K562 (cell line): ENCODE measurements at regions not wholly inside any gene's neighbourhood (a gene's known extent, or its start where the extent isn't known, plus 50 kb on each side); places are given as distances from the start of the nearest gene placed in this dataset.

ENCODE experiments used
- ATAC-seq: fragments of 200-7000 bp; cut with Tn5 transposase; 3 replicates; pipeline ENCODE4 v1.9.1; 2020; ENCODE audit warnings: moderate library complexity
- BruUV-seq: library from RNA; stranded (reverse); fragments of 400-500 nt; replicated peaks from 2 replicates; lab custom pipeline; 2021; lab: Mats Ljungman, UMichigan
- CTCF ChIA-PET: fragments of 300-600 bp; formaldehyde crosslinking; extraction: SDS; loops from one replicate; lab custom pipeline; 2021; ENCODE audit warnings: low intra/inter-chr PET ratio; lab: Yijun Ruan, JAX
- POLR2A ChIA-PET: fragments of 300-600, 350-650 bp; sonication (Branson Sonifier 250); formaldehyde crosslinking; extraction: SDS; loops from one replicate; lab custom pipeline; 2021; ENCODE audit warnings: antibody characterized with exemption, inconsistent platforms; lab: Yijun Ruan, JAX
- DNase-seq, 4 experiments: peaks; one replicate each; pipeline versions ENCODE4 v3.0.0 to v3.0.0-alpha.2; 2011 to 2018; ENCODE audit warnings: low spot score in 3 of 4, mixed read lengths in 3 of 4; ENCODE audit errors: extremely low read depth in 1 of 4
- FAIRE-seq: peaks from 2 replicates; lab custom pipeline; 2011; peaks lifted over from hg19 to GRCh38; lab: Jason Lieb, UNC
- H2AFZ ChIP-seq: 2 replicates; pipeline ENCODE4 v1.6.0; 2011; ENCODE audit warnings: low read depth, low read length, control low read depth, inconsistent platforms
- H3K27ac ChIP-seq: fragments of 200-600 bp; 3 replicates; pipeline ENCODE4 v1.8.0; 2011; ENCODE audit warnings: low read depth, mild to moderate bottlenecking, control low read depth, inconsistent platforms, low read length, moderate library complexity, mixed read lengths; ENCODE audit errors: extremely low read depth
- H3K27me3 ChIP-seq, 2 experiments: fragments of 300-600 bp in 1 of 2; 2 replicates in 1 of 2; 3 replicates in 1 of 2; pipeline versions ENCODE4 v1.6.0 to v1.8.0; 2011; ENCODE audit warnings: inconsistent platforms in 2 of 2, low read length in 2 of 2, mild to moderate bottlenecking in 1 of 2, mixed read lengths in 1 of 2, moderate library complexity in 1 of 2; ENCODE audit not compliant: control insufficient read depth in 2 of 2, insufficient read depth in 2 of 2
- H3K36me3 ChIP-seq: fragments of 300-600 bp; 3 replicates; pipeline ENCODE4 v1.8.0; 2011; ENCODE audit warnings: mild to moderate bottlenecking, low read length, inconsistent platforms; ENCODE audit not compliant: control insufficient read depth, insufficient read depth
- H3K4me1 ChIP-seq, 2 experiments: fragments of 200-600 bp in 1 of 2; replicated peaks in 1 of 2; 2 replicates in 1 of 2; 3 replicates in 1 of 2; pipeline versions ENCODE4 v1.5.1 to v1.8.0; 2011; ENCODE audit warnings: inconsistent platforms in 2 of 2, low read length in 2 of 2, mild to moderate bottlenecking in 1 of 2, mixed read lengths in 1 of 2, moderate library complexity in 1 of 2; ENCODE audit not compliant: control insufficient read depth in 2 of 2, insufficient read depth in 2 of 2
- H3K4me2 ChIP-seq: 2 replicates; pipeline ENCODE4 v1.6.1; 2011; ENCODE audit warnings: low read length, control low read depth, inconsistent platforms, mixed read lengths; ENCODE audit not compliant: insufficient read depth
- H3K4me3 ChIP-seq: fragments of 200-600 bp; sonication (generic), shearing (Covaris generic); 2 replicates; pipeline ENCODE4 v1.5.1; 2016; ENCODE audit warnings: control low read depth, inconsistent platforms
- H3K79me2 ChIP-seq: fragments of 200-600 bp; 3 replicates; pipeline ENCODE4 v1.8.0; 2011; ENCODE audit warnings: low read length, inconsistent platforms; ENCODE audit not compliant: control insufficient read depth, insufficient read depth
- H3K9ac ChIP-seq, 2 experiments: 2 replicates each; pipeline versions ENCODE4 v1.6.0 to v1.6.1; 2011; ENCODE audit warnings: low read depth in 2 of 2, low read length in 2 of 2, control low read depth in 1 of 2, inconsistent platforms in 1 of 2, mild to moderate bottlenecking in 1 of 2, mixed read lengths in 1 of 2; ENCODE audit not compliant: insufficient read depth in 1 of 2
- H3K9me1 ChIP-seq: one replicate; pipeline ENCODE4 v1.6.0; 2011; ENCODE audit warnings: inconsistent platforms, mild to moderate bottlenecking, low read length, moderate library complexity; ENCODE audit not compliant: control insufficient read depth, insufficient read depth
- H3K9me3 ChIP-seq: replicated peaks from 2 replicates; pipeline ENCODE4 v1.5.1; 2011; ENCODE audit warnings: low read depth, low read length, inconsistent platforms; ENCODE audit not compliant: control insufficient read depth, insufficient read depth
- H4K20me1 ChIP-seq: replicated peaks from 2 replicates; pipeline ENCODE4 v1.6.1; 2011; ENCODE audit warnings: low read length, inconsistent platforms, mixed read lengths; ENCODE audit not compliant: control insufficient read depth, insufficient read depth
- BCOR ChIP-seq: fragments of 450-650 bp; IDR thresholded peaks from 2 replicates; pipeline ENCODE4 v1.6.1; 2016
- CTBP1 ChIP-seq: fragments of 450-650 bp; IDR thresholded peaks from 2 replicates; pipeline ENCODE4 v1.6.1; 2016; ENCODE audit warnings: borderline replicate concordance
- ELF1 ChIP-seq: fragments of 200-800 bp; sonication (Bioruptor generic); IDR thresholded peaks from 2 replicates; pipeline ENCODE4 v1.6.1; 2016; ENCODE audit warnings: missing genetic modification characterization, missing compliant biosample characterization
- FOXK2 ChIP-seq, 2 experiments: fragments of 450-650 bp; IDR thresholded peaks in 1 of 2; conservative IDR thresholded peaks in 1 of 2; 2 replicates each; pipeline ENCODE4 v1.6.1; 2016; ENCODE audit warnings: low read depth in 2 of 2, mild to moderate bottlenecking in 1 of 2
- HMG20B ChIP-seq: fragments of 250-450 bp; sonication (Bioruptor Pico); IDR thresholded peaks from 2 replicates; pipeline ENCODE4 v1.5.0; 2021; ENCODE audit warnings: mild to moderate bottlenecking
- KDM4B ChIP-seq, 2 experiments: fragments of 450-650 bp in 1 of 2; sonication (generic) in 1 of 2; IDR thresholded peaks; 2 replicates each; pipeline ENCODE4 v1.6.1; 2016 to 2017; ENCODE audit warnings: borderline replicate concordance in 2 of 2, antibody characterized with exemption in 1 of 2, low read depth in 1 of 2, mild to moderate bottlenecking in 1 of 2
- MEIS2 ChIP-seq: fragments of 450-650 bp; IDR thresholded peaks from 2 replicates; pipeline ENCODE4 v1.6.1; 2014; ENCODE audit warnings: mild to moderate bottlenecking; ENCODE audit not compliant: partially characterized antibody
- MTF1 ChIP-seq: fragments of 250-450 bp; sonication (Bioruptor Pico); IDR thresholded peaks from 2 replicates; pipeline ENCODE4 v1.9.0; 2021; ENCODE audit warnings: moderate library complexity, mild to moderate bottlenecking, inconsistent platforms, borderline replicate concordance
- NCOA1 ChIP-seq: fragments of 450-650 bp; IDR thresholded peaks from 2 replicates; pipeline ENCODE4 v1.6.1; 2016; ENCODE audit warnings: low read depth
- NR2F6 ChIP-seq: fragments of 450-650 bp; formaldehyde crosslinking; IDR thresholded peaks from 2 replicates; pipeline ENCODE4 v1.4.0; 2020; ENCODE audit warnings: mild to moderate bottlenecking
- NR4A1 ChIP-seq, 2 experiments: fragments of 250-450 bp in 1 of 2; fragments of 450-650 bp in 1 of 2; sonication (Bioruptor Pico) in 1 of 2; IDR thresholded peaks; 2 replicates each; pipeline versions ENCODE4 v1.4.0 to v1.6.1; 2016 to 2020; ENCODE audit warnings: mild to moderate bottlenecking in 2 of 2, missing compliant biosample characterization in 1 of 2, missing genetic modification characterization in 1 of 2, moderate library complexity in 1 of 2
- PTBP1 ChIP-seq: fragments of 200-400 bp; formaldehyde crosslinking; IDR thresholded peaks from 2 replicates; pipeline ENCODE4 v1.6.1; 2017; ENCODE audit warnings: low read depth, low read length
- SMARCB1 ChIP-seq: IDR thresholded peaks from 2 replicates; pipeline ENCODE4 v1.6.1; 2011; ENCODE audit warnings: improper control_type of control experiment, low read depth; ENCODE audit not compliant: insufficient read length
- ZNF57 ChIP-seq: fragments of 450-650 bp; formaldehyde crosslinking; IDR thresholded peaks from 2 replicates; pipeline ENCODE4 v1.4.0; 2020; ENCODE audit warnings: mild to moderate bottlenecking, moderate library complexity
- ZNF586 ChIP-seq: fragments of 450-650 bp; formaldehyde crosslinking; conservative IDR thresholded peaks from 2 replicates; pipeline ENCODE4 v1.4.0; 2020; ENCODE audit warnings: mild to moderate bottlenecking, moderate library complexity
- ZNF785 ChIP-seq: fragments of 250-450 bp; sonication (Bioruptor Pico); IDR thresholded peaks from 2 replicates; pipeline ENCODE4 v1.4.0; 2020; ENCODE audit warnings: mild to moderate bottlenecking
- WGBS: fragments of 100-300 bp; shearing (Covaris generic); methylation state at CpG from one replicate; pipeline ENCODE4 v1.1.6; 2016; ENCODE audit warnings: low coverage, mixed read lengths; ENCODE audit not compliant: insufficient coverage; ENCODE audit errors: missing lambda C conversion rate; 5-methylcytosine and 5-hydroxymethylcytosine counted together
- in situ Hi-C: fragments of 300-500 bp; cut with MboI; formaldehyde crosslinking; loops from 4 replicates; pipeline ENCODE4 v1.15.0; 2018; ENCODE audit warnings: inconsistent platforms, mixed read lengths
- intact Hi-C: fragments of 100-400 bp; cut with micrococcal nuclease; formaldehyde crosslinking; loops from 2 replicates; pipeline ENCODE4 v1.14.2; 2022
- TF ChIP-seq, protein P1 (sequence below), 2 experiments: fragments of 450-650 bp; conservative IDR thresholded peaks; 2 replicates each; pipeline ENCODE4 v1.6.1; 2017; ENCODE audit warnings: mild to moderate bottlenecking in 2 of 2, moderate library complexity in 2 of 2
- TF ChIP-seq, protein P2 (sequence below): fragments of 450-650 bp; IDR thresholded peaks from 2 replicates; pipeline ENCODE4 v1.6.1; 2017; ENCODE audit warnings: mild to moderate bottlenecking, moderate library complexity

- H3K36me3 ChIP-seq = no peaks in the 10 kb centered on the region
- H3K27ac ChIP-seq = no peak overlapping the region
- peaks cover 0 to 24% of the 10 kb centered on the region in 2 experiments; a peak in 2 of 5 replicates for H3K27me3 ChIP-seq
- H3K9me3 ChIP-seq = no peaks in the 10 kb centered on the region
- H3K79me2 ChIP-seq = no peaks in the 10 kb centered on the region
- H3K4me2 ChIP-seq = no peak overlapping the region; the same call in 1 of the 2 replicates
- H3K4me1 ChIP-seq = peaks cover 0 to 4% of the 10 kb centered on the region in 2 experiments; a peak in 1 of 5 replicates
- FAIRE-seq = no peak
- no peak overlapping the region for H3K4me3 ChIP-seq
- H2AFZ ChIP-seq = no peak overlapping the region
- in situ Hi-C loops (no loop called here), intact Hi-C loops (no loop called here)
- BruUV-seq = no TSS peak
- ATAC-seq = no peak; the same call in 1 of the 3 replicates
- no peaks in the 10 kb centered on the region for H3K9me1 ChIP-seq
- no peak overlapping the region; a peak in 1 of 4 replicates for H3K9ac ChIP-seq
- DNase-seq = peak in 1 of 4 experiments; percentile 8
- ChIA-PET CTCF (interaction anchor here (0.7 kb wide), 1 partner anchor 408 kb away, joined by 3 read pairs; no protein-coding TSS in a partner anchor), POLR2A (interaction anchor here (1.2 to 1.8 kb wide), 2 partner anchors 10 to 110 kb away, joined by 3 to 4 read pairs; no protein-coding TSS in a partner anchor)
- no peaks in the 10 kb centered on the region for H4K20me1 ChIP-seq
- 4% methylated on average over 7 of the region's 8 CpGs for WGBS
- TF ChIP-seq KDM4B (IDR thresholded peaks at IDR 0.05; ENCODE audit: borderline replicate concordance in 2 of 2, low read depth in 1 of 2) = no peak
- TF ChIP-seq SMARCB1 = no peak
- TF ChIP-seq NCOA1 = no peak
- TF ChIP-seq ELF1 (tag) = peak; percentile 47; the same call in 1 of the 2 replicates
- TF ChIP-seq BCOR = no peak
- TF ChIP-seq MEIS2 = peak; percentile 4
- TF ChIP-seq ZNF57 (CRISPR knock-in tag) = no peak
- TF ChIP-seq CTBP1 = peak; percentile 38; the same call in 1 of the 2 replicates
- no peak for TF ChIP-seq ZNF586 (CRISPR knock-in tag)
- TF ChIP-seq NR4A1 (CRISPR knock-in tag; IDR thresholded peaks at IDR 0.05) = no peak
- TF ChIP-seq NR4A1 (tag; IDR thresholded peaks at IDR 0.05) = 0 out of 2 replicates have a peak, but pooled peaks have one; percentile 22
- no peak for TF ChIP-seq NR2F6 (CRISPR knock-in tag)
- TF ChIP-seq, protein P1, sequence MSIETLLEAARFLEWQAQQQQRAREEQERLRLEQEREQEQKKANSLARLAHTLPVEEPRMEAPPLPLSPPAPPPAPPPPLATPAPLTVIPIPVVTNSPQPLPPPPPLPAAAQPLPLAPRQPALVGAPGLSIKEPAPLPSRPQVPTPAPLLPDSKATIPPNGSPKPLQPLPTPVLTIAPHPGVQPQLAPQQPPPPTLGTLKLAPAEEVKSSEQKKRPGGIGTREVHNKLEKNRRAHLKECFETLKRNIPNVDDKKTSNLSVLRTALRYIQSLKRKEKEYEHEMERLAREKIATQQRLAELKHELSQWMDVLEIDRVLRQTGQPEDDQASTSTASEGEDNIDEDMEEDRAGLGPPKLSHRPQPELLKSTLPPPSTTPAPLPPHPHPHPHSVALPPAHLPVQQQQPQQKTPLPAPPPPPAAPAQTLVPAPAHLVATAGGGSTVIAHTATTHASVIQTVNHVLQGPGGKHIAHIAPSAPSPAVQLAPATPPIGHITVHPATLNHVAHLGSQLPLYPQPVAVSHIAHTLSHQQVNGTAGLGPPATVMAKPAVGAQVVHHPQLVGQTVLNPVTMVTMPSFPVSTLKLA (conservative IDR thresholded peaks at IDR 0.05) = no peak
- TF ChIP-seq, protein P2, sequence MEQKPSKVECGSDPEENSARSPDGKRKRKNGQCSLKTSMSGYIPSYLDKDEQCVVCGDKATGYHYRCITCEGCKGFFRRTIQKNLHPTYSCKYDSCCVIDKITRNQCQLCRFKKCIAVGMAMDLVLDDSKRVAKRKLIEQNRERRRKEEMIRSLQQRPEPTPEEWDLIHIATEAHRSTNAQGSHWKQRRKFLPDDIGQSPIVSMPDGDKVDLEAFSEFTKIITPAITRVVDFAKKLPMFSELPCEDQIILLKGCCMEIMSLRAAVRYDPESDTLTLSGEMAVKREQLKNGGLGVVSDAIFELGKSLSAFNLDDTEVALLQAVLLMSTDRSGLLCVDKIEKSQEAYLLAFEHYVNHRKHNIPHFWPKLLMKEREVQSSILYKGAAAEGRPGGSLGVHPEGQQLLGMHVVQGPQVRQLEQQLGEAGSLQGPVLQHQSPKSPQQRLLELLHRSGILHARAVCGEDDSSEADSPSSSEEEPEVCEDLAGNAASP = peak; percentile 27; the same call in 1 of the 2 replicates
- no peak for TF ChIP-seq HMG20B (CRISPR knock-in tag)
- TF ChIP-seq FOXK2 (conservative IDR thresholded peaks at IDR 0.05 in 1 of 2, IDR thresholded peaks at IDR 0.05 in 1 of 2; ENCODE audit: low read depth in 2 of 2) = no peak
- no peak for TF ChIP-seq PTBP1
- TF ChIP-seq MTF1 (CRISPR knock-in tag) = no peak
- TF ChIP-seq ZNF785 (CRISPR knock-in tag) = no peak
Observed at GRCh38 chr11:13782390-13783075, 114.1 kb downstream of the FAR1 start.
